SK-N-MC (cell line): ENCODE measurements at regions not wholly inside any gene's neighbourhood (a gene's known extent, or its start where the extent isn't known, plus 50 kb on each side); places are given as distances from the start of the nearest gene placed in this dataset.

Source experiments
- EZH2 ChIP-seq: fragments of 200-600 bp; sonication (generic); IDR thresholded peaks from one replicate; pipeline ENCODE4 v1.6.1; 2017; ENCODE audit warnings: antibody characterized with exemption
- POLR2AphosphoS5 ChIP-seq: IDR thresholded peaks from 2 replicates; pipeline ENCODE4 v1.6.1; 2012; ENCODE audit warnings: mild to moderate bottlenecking, low read depth, low read length, borderline replicate concordance

- no peak for TF ChIP-seq POLR2AphosphoS5
- no peak for TF ChIP-seq EZH2
Observed at GRCh38 chr5:39816866-39817265, 392.1 kb upstream of the DAB2 start.
